H1 (cell line): ENCODE measurements at regions not wholly inside any gene's neighbourhood (a gene's known extent, or its start where the extent isn't known, plus 50 kb on each side); places are given as distances from the start of the nearest gene placed in this dataset.

Source experiments
- CTCF ChIA-PET: fragments of 300-600 bp; sonication (Branson Sonifier 250); formaldehyde crosslinking; loops from one replicate; lab custom pipeline; 2021; ENCODE audit not compliant: partially characterized antibody; lab: Charles Lee
- POLR2A ChIA-PET: fragments of 300-600 bp; sonication (Branson Sonifier 250); formaldehyde crosslinking; loops from one replicate; lab custom pipeline; 2021; ENCODE audit warnings: inconsistent platforms; ENCODE audit not compliant: partially characterized antibody; lab: Charles Lee
- DNase-seq, 2 experiments: peaks; one replicate each; pipeline versions ENCODE4 v3.0.0 to v3.0.0-alpha.2; 2010 to 2022; ENCODE audit warnings: low spot score in 2 of 2, low read depth in 1 of 2, mixed read lengths in 1 of 2
- FAIRE-seq: peaks from 2 replicates; lab custom pipeline; 2011; peaks lifted over from hg19 to GRCh38; lab: Jason Lieb, UNC
- H2AFZ ChIP-seq: 2 replicates; pipeline ENCODE4 v1.8.1; 2012; ENCODE audit warnings: low read length, inconsistent platforms
- H2AK5ac ChIP-seq: 2 replicates; pipeline ENCODE4 v1.6.1; 2013; ENCODE audit warnings: low read depth, low read length
- H2BK120ac ChIP-seq: replicated peaks from 2 replicates; pipeline ENCODE3; 2013; ENCODE audit warnings: low read depth, low read length, inconsistent platforms
- H2BK12ac ChIP-seq: 2 replicates; pipeline ENCODE4 v1.6.1; 2013; ENCODE audit warnings: low read depth, low read length
- H2BK15ac ChIP-seq: 2 replicates; pipeline ENCODE4 v1.6.1; 2013; ENCODE audit warnings: low read length
- H2BK20ac ChIP-seq: 2 replicates; pipeline ENCODE4 v1.6.1; 2013; ENCODE audit warnings: low read length
- H2BK5ac ChIP-seq: 2 replicates; pipeline ENCODE4 v1.6.1; 2013; ENCODE audit warnings: low read depth, low read length
- H3K14ac ChIP-seq: 2 replicates; pipeline ENCODE4 v1.6.1; 2013; ENCODE audit warnings: inconsistent platforms; ENCODE audit not compliant: insufficient read length
- H3K18ac ChIP-seq: 2 replicates; pipeline ENCODE4 v1.6.1; 2013; ENCODE audit warnings: low read length; ENCODE audit errors: extremely low read depth
- H3K23ac ChIP-seq: 2 replicates; pipeline ENCODE4 v1.6.1; 2013; ENCODE audit warnings: inconsistent platforms; ENCODE audit not compliant: insufficient read length
- H3K23me2 ChIP-seq: 2 replicates; pipeline ENCODE4 v1.6.1; 2013; ENCODE audit warnings: low read depth, low read length
- H3K27ac ChIP-seq: 2 replicates; pipeline ENCODE4 v1.6.1; 2011; ENCODE audit warnings: low read depth, low read length, inconsistent platforms
- H3K27me3 ChIP-seq, 4 experiments: replicated peaks in 1 of 4; 1 replicate in 1 of 4; 2 replicates in 3 of 4; pipeline versions ENCODE4 v1.6.1 to v1.8.1; 2011 to 2013; ENCODE audit warnings: low read length in 3 of 4, mild to moderate bottlenecking in 3 of 4, inconsistent platforms in 2 of 4, mixed read lengths in 2 of 4, moderate library complexity in 1 of 4; ENCODE audit not compliant: control insufficient read depth in 3 of 4, insufficient read depth in 3 of 4; ENCODE audit errors: extremely low read depth in 1 of 4
- H3K36me3 ChIP-seq, 4 experiments: 2 replicates each; pipeline versions ENCODE4 v1.6.1 to v1.8.1; 2011 to 2013; ENCODE audit warnings: mild to moderate bottlenecking in 4 of 4, low read length in 3 of 4, moderate library complexity in 2 of 4, control low read depth in 1 of 4, inconsistent platforms in 1 of 4; ENCODE audit not compliant: insufficient read depth in 4 of 4, control insufficient read depth in 2 of 4
- H3K4ac ChIP-seq: replicated peaks from 2 replicates; pipeline ENCODE3; 2013; ENCODE audit warnings: low read length, low read depth, mixed read lengths, inconsistent platforms; ENCODE audit not compliant: insufficient read length
- H3K4me1 ChIP-seq, 4 experiments: replicated peaks in 1 of 4; 1 replicate in 1 of 4; 2 replicates in 3 of 4; pipeline versions ENCODE4 v1.6.1 to v1.8.1; 2011 to 2013; ENCODE audit warnings: low read length in 3 of 4, inconsistent platforms in 2 of 4, mixed read lengths in 1 of 4; ENCODE audit not compliant: insufficient read depth in 4 of 4, control insufficient read depth in 3 of 4
- H3K4me2 ChIP-seq, 2 experiments: 2 replicates each; pipeline versions ENCODE4 v1.6.1 to v1.8.1; 2011 to 2013; ENCODE audit warnings: low read depth in 2 of 2, low read length in 2 of 2, control low read depth in 1 of 2, inconsistent platforms in 1 of 2, mild to moderate bottlenecking in 1 of 2; ENCODE audit not compliant: insufficient read depth in 1 of 2
- H3K4me3 ChIP-seq, 4 experiments: fragments of 200-600, 300-600 bp in 1 of 4; sonication (generic), shearing (Covaris generic), sonication (Bioruptor Twin) in 1 of 4; 2 replicates each; pipeline versions ENCODE4 v1.5.1 to v1.8.1; 2011 to 2016; ENCODE audit warnings: low read length in 4 of 4, low read depth in 3 of 4, control low read depth in 2 of 4, inconsistent platforms in 2 of 4, mild to moderate bottlenecking in 2 of 4, mixed read lengths in 1 of 4, moderate library complexity in 1 of 4; ENCODE audit not compliant: insufficient read depth in 2 of 4; ENCODE audit errors: extremely low read depth in 1 of 4
- H3K56ac ChIP-seq: replicated peaks from 2 replicates; pipeline ENCODE3; 2013; ENCODE audit warnings: low read depth, mild to moderate bottlenecking, mixed read lengths, low read length, inconsistent platforms; ENCODE audit not compliant: insufficient read length
- H3K79me1 ChIP-seq: 2 replicates; pipeline ENCODE4 v1.6.1; 2013; ENCODE audit warnings: low read depth, low read length, control low read depth
- H3K79me2 ChIP-seq, 2 experiments: 2 replicates each; pipeline versions ENCODE4 v1.6.1 to v1.8.1; 2012 to 2013; ENCODE audit warnings: low read length in 2 of 2, mild to moderate bottlenecking in 2 of 2, inconsistent platforms in 1 of 2; ENCODE audit not compliant: insufficient read depth in 2 of 2, control insufficient read depth in 1 of 2
- H3K9ac ChIP-seq, 4 experiments: replicated peaks in 1 of 4; 1 replicate in 1 of 4; 2 replicates in 3 of 4; pipeline versions ENCODE4 v1.6.1 to v1.8.1; 2011 to 2013; ENCODE audit warnings: low read depth in 3 of 4, low read length in 3 of 4, control low read depth in 2 of 4, mild to moderate bottlenecking in 2 of 4, moderate library complexity in 2 of 4, inconsistent platforms in 1 of 4; ENCODE audit errors: extremely low read depth in 1 of 4
- H3K9me3 ChIP-seq, 2 experiments: 2 replicates each; pipeline versions ENCODE4 v1.6.1 to v1.8.1; 2012 to 2013; ENCODE audit warnings: mild to moderate bottlenecking in 2 of 2, moderate library complexity in 2 of 2, control low read depth in 1 of 2, inconsistent platforms in 1 of 2, low read depth in 1 of 2, low read length in 1 of 2, mixed read lengths in 1 of 2; ENCODE audit not compliant: insufficient read depth in 2 of 2
- H4K20me1 ChIP-seq, 2 experiments: replicated peaks in 1 of 2; 2 replicates each; pipeline versions ENCODE3 to v1.8.1; 2011 to 2013; ENCODE audit warnings: inconsistent platforms in 2 of 2, low read length in 2 of 2, mild to moderate bottlenecking in 1 of 2; ENCODE audit not compliant: insufficient read depth in 2 of 2, control insufficient read depth in 1 of 2
- H4K5ac ChIP-seq: 2 replicates; pipeline ENCODE4 v1.6.1; 2013; ENCODE audit warnings: low read length, low read depth, mixed read lengths, inconsistent platforms; ENCODE audit not compliant: insufficient read length
- H4K8ac ChIP-seq: 2 replicates; pipeline ENCODE4 v1.8.0; 2013; ENCODE audit warnings: mild to moderate bottlenecking, moderate library complexity, low read length, inconsistent platforms; ENCODE audit not compliant: insufficient read depth; ENCODE audit errors: extremely low read depth
- H4K91ac ChIP-seq: replicated peaks from 2 replicates; pipeline ENCODE3; 2013; ENCODE audit warnings: low read length, mixed read lengths, inconsistent platforms; ENCODE audit not compliant: insufficient read length
- BCL11A ChIP-seq, 2 experiments: IDR thresholded peaks; one replicate each; pipeline ENCODE4 v1.6.1; 2011; ENCODE audit warnings: low read depth in 2 of 2, low read length in 2 of 2, mild to moderate bottlenecking in 2 of 2
- BRCA1 ChIP-seq: IDR thresholded peaks from 2 replicates; pipeline ENCODE4 v1.6.1; 2012; ENCODE audit warnings: low read depth, low read length, improper control_type of control experiment
- CBX5 ChIP-seq: fragments of 300-800, 300-1000 bp; sonication (generic); IDR thresholded peaks from 2 replicates; pipeline ENCODE4 v1.7.1; 2016; ENCODE audit warnings: antibody characterized with exemption, low read length, low read depth
- CHD2 ChIP-seq: IDR thresholded peaks from 2 replicates; pipeline ENCODE4 v1.6.1; 2012; ENCODE audit warnings: low read length, improper control_type of control experiment
- EP300 ChIP-seq, 2 experiments: IDR thresholded peaks; 1 replicate in 1 of 2; 2 replicates in 1 of 2; pipeline ENCODE4 v1.6.1; 2011 to 2012; ENCODE audit warnings: low read depth in 2 of 2, low read length in 2 of 2, mild to moderate bottlenecking in 2 of 2, borderline replicate concordance in 1 of 2, inconsistent platforms in 1 of 2, moderate library complexity in 1 of 2
- HDAC6 ChIP-seq: IDR thresholded peaks from one replicate; pipeline ENCODE4 v1.7.1; 2012; ENCODE audit warnings: low read depth, mild to moderate bottlenecking, inconsistent platforms, low read length, moderate library complexity
- POLR2A ChIP-seq, 2 experiments: IDR thresholded peaks; 1 replicate in 1 of 2; 2 replicates in 1 of 2; pipeline ENCODE4 v1.6.1; 2011; ENCODE audit warnings: low read depth in 2 of 2, low read length in 2 of 2, mild to moderate bottlenecking in 2 of 2; ENCODE audit errors: control extremely low read depth in 1 of 2
- SIRT6 ChIP-seq: IDR thresholded peaks from one replicate; pipeline ENCODE4 v1.7.1; 2012; ENCODE audit warnings: low read length, inconsistent platforms
- SIX5 ChIP-seq: IDR thresholded peaks from 2 replicates; pipeline ENCODE4 v1.6.1; 2011; ENCODE audit warnings: mild to moderate bottlenecking, low read depth, low read length
- TAF7 ChIP-seq: optimal IDR thresholded peaks from 2 replicates; pipeline ENCODE3; 2011; ENCODE audit warnings: low read depth, mild to moderate bottlenecking, inconsistent platforms, low read length, moderate library complexity, borderline replicate concordance
- TCF12 ChIP-seq: IDR thresholded peaks from 2 replicates; pipeline ENCODE4 v1.6.1; 2011; ENCODE audit warnings: low read depth, mild to moderate bottlenecking, low read length
- WGBS, 2 experiments: shearing (Covaris generic) in 1 of 2; methylation state at CpG; one replicate each; pipeline versions ENCODE4 v1.1.6 to v1.1.7; 2013 to 2015; ENCODE audit warnings: low lambda C conversion rate in 2 of 2, mixed read lengths in 2 of 2, inconsistent platforms in 1 of 2, low coverage in 1 of 2, missing lambda C conversion rate in 1 of 2; ENCODE audit not compliant: insufficient replicate concordance in 2 of 2, insufficient coverage in 1 of 2, insufficient read length in 1 of 2; ENCODE audit errors: extremely low coverage in 1 of 2, missing lambda C conversion rate in 1 of 2; 5-methylcytosine and 5-hydroxymethylcytosine counted together
- TF ChIP-seq, protein P1 (sequence below): IDR thresholded peaks from 2 replicates; pipeline ENCODE4 v1.6.1; 2011; ENCODE audit warnings: low read depth, mild to moderate bottlenecking, low read length; ENCODE audit not compliant: insufficient read depth
- TF ChIP-seq, protein P2 (sequence below): IDR thresholded peaks from 2 replicates; pipeline ENCODE4 v1.6.1; 2012; ENCODE audit warnings: low read length, inconsistent platforms

- Histone ChIP-seq H4K8ac (no peak overlapping the region), H2BK5ac (no peak overlapping the region), H3K56ac (no peak overlapping the region), H2BK12ac (no peak overlapping the region), H3K4me1 (peaks cover 0 to 24% (median 6%) of the 10 kb centered on the region in 4 experiments; a peak in 4 of 7 replicates), H4K91ac (no peak overlapping the region), H3K4ac (no peak overlapping the region), H2AFZ (no peak overlapping the region), H3K4me2 (no peak overlapping the region), H3K79me1 (no peaks in the 10 kb centered on the region), H2BK15ac (no peak overlapping the region), H2BK20ac (no peak overlapping the region), H3K14ac (no peak overlapping the region), H3K23me2 (no peaks in the 10 kb centered on the region), H3K27me3 (no peaks in the 10 kb centered on the region), H3K9me3 (no peaks in the 10 kb centered on the region), H3K36me3 (peaks cover 0 to 29% (median 2%) of the 10 kb centered on the region in 4 experiments; a peak in 4 of 8 replicates), H3K79me2 (peaks cover 0 to 97% of the 10 kb centered on the region in 2 experiments; a peak in 2 of 4 replicates), H3K27ac (no peak overlapping the region), H4K20me1 (peaks cover 7 to 23% of the 10 kb centered on the region in 2 experiments), H2AK5ac (no peak overlapping the region), H3K4me3 (no peak overlapping the region), H3K9ac (no peak overlapping the region), H3K18ac (no peak overlapping the region), H2BK120ac (no peak overlapping the region), H3K23ac (no peak overlapping the region), H4K5ac (no peak overlapping the region)
- ChIA-PET POLR2A (interaction anchor here (1.0 kb wide), 1 partner anchor 14 kb away, joined by 3 read pairs; no protein-coding TSS in a partner anchor), CTCF (no interaction called here)
- FAIRE-seq = no peak
- DNase-seq = no peak
- 57% methylated on average over 4 of the region's 4 CpGs; no CpG with 5 or more reads in 1 of the 2 experiments for WGBS, 2 experiments
- TF ChIP-seq, protein P1, sequence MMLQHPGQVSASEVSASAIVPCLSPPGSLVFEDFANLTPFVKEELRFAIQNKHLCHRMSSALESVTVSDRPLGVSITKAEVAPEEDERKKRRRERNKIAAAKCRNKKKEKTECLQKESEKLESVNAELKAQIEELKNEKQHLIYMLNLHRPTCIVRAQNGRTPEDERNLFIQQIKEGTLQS = no peak
- TF ChIP-seq CHD2 (no peak), TAF7 (no peak), CBX5 (no peak), BCL11A (IDR thresholded peaks at IDR 0.05; ENCODE audit: low read depth in 2 of 2, low read length in 2 of 2) (no peak), EP300 (IDR thresholded peaks at IDR 0.05; ENCODE audit: borderline replicate concordance in 1 of 2, low read depth in 2 of 2, low read length in 2 of 2) (no peak), SIX5 (no peak), BRCA1 (no peak), HDAC6 (no peak), TCF12 (no peak), POLR2A (IDR thresholded peaks at IDR 0.05; ENCODE audit: control extremely low read depth in 1 of 2, low read depth in 2 of 2, low read length in 2 of 2) (no peak), SIRT6 (no peak)
- TF ChIP-seq, protein P2, sequence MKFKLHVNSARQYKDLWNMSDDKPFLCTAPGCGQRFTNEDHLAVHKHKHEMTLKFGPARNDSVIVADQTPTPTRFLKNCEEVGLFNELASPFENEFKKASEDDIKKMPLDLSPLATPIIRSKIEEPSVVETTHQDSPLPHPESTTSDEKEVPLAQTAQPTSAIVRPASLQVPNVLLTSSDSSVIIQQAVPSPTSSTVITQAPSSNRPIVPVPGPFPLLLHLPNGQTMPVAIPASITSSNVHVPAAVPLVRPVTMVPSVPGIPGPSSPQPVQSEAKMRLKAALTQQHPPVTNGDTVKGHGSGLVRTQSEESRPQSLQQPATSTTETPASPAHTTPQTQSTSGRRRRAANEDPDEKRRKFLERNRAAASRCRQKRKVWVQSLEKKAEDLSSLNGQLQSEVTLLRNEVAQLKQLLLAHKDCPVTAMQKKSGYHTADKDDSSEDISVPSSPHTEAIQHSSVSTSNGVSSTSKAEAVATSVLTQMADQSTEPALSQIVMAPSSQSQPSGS = no peak
Measured at GRCh38 chrX:45803383-45803921, 602.8 kb upstream of the DIPK2B start.
